ENCODE measurements at regions not wholly inside any gene's neighbourhood (a gene's known extent, or its start where the extent isn't known, plus 50 kb on each side); places are given as distances from the start of the nearest gene placed in this dataset.

DNA sequence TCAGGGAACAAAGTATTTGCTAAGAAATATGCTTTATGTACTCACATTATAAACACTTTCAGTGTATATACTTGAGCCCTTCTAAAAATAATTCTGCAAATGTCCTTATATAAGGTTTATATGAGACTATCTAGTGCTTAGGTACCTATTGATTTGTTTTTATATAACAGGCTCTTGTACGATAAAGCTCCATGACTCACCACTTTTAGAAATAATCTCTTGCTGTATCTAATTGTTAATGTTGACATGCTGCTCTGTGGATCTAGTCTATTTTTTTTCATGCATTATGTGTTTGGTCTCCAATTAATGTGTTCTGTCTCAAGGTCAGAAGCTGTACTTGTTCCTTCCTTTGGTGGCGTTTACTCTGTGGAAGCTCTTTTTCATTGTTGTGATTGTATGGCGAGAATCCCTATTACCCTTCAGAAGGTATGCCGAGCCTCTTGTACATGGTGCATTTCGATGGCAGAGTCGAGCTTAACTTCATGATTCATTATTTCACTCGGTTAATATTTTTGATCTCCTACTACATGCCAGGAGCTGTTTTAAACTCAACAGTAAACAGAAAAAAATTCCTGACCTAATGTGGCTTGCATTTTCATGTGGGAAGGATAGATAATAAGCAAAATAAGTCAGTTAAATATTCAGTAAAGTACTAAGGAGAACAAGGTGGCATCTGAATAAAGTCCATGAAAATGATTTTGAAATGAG, 361.6 kb downstream of the COG6 start:
- TF ChIP-seq, protein P1, sequence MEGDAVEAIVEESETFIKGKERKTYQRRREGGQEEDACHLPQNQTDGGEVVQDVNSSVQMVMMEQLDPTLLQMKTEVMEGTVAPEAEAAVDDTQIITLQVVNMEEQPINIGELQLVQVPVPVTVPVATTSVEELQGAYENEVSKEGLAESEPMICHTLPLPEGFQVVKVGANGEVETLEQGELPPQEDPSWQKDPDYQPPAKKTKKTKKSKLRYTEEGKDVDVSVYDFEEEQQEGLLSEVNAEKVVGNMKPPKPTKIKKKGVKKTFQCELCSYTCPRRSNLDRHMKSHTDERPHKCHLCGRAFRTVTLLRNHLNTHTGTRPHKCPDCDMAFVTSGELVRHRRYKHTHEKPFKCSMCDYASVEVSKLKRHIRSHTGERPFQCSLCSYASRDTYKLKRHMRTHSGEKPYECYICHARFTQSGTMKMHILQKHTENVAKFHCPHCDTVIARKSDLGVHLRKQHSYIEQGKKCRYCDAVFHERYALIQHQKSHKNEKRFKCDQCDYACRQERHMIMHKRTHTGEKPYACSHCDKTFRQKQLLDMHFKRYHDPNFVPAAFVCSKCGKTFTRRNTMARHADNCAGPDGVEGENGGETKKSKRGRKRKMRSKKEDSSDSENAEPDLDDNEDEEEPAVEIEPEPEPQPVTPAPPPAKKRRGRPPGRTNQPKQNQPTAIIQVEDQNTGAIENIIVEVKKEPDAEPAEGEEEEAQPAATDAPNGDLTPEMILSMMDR (IDR thresholded peaks at IDR 0.05; ENCODE audit: low read depth, low read length, poor library complexity, severe bottlenecking): no peak
- TF ChIP-seq EZH2phosphoT487 (IDR thresholded peaks at IDR 0.05; ENCODE audit: borderline replicate concordance, low read length): no peak
